Osteocyte (in vitro differentiated cells): ENCODE measurements at regions not wholly inside any gene's neighbourhood (a gene's known extent, or its start where the extent isn't known, plus 50 kb on each side); places are given as distances from the start of the nearest gene placed in this dataset.

Source experiments
- DNase-seq: peaks from one replicate; pipeline ENCODE4 v3.0.0; 2021; ENCODE audit warnings: mixed read lengths; ENCODE audit not compliant: unreplicated experiment; ENCODE audit errors: extremely low spot score
- H3K27ac Mint-ChIP-seq: one replicate; pipeline ENCODE4 v1.8.0; 2021; ENCODE audit warnings: mild to moderate bottlenecking, mixed read lengths; ENCODE audit not compliant: unreplicated experiment
- H3K27me3 Mint-ChIP-seq: one replicate; pipeline ENCODE4 v1.8.0; 2021; ENCODE audit warnings: mixed read lengths; ENCODE audit not compliant: unreplicated experiment
- H3K36me3 Mint-ChIP-seq: one replicate; pipeline ENCODE4 v1.8.0; 2021; ENCODE audit warnings: mixed read lengths; ENCODE audit not compliant: unreplicated experiment
- H3K4me1 Mint-ChIP-seq: one replicate; pipeline ENCODE4 v1.8.0; 2021; ENCODE audit warnings: mixed read lengths; ENCODE audit not compliant: unreplicated experiment
- H3K4me3 Mint-ChIP-seq: one replicate; pipeline ENCODE4 v1.8.0; 2021; ENCODE audit warnings: mild to moderate bottlenecking, moderate library complexity, mixed read lengths; ENCODE audit not compliant: unreplicated experiment
- H3K9me3 Mint-ChIP-seq: one replicate; pipeline ENCODE4 v1.8.0; 2021; ENCODE audit warnings: mixed read lengths; ENCODE audit not compliant: unreplicated experiment
- CTCF ChIP-seq: fragments of 200-600 bp; sonication (generic); IDR thresholded peaks from 2 replicates; pipeline ENCODE4 v1.5.0; 2021; ENCODE audit warnings: antibody characterized with exemption, mild to moderate bottlenecking, moderate library complexity

- no peaks in the 10 kb centered on the region for H3K9me3 Mint-ChIP-seq
- H3K4me1 Mint-ChIP-seq: no peaks in the 10 kb centered on the region
- TF ChIP-seq CTCF: no peak
- DNase-seq: no peak
- no peak overlapping the region for H3K4me3 Mint-ChIP-seq
- H3K27ac Mint-ChIP-seq: no peak overlapping the region
- H3K27me3 Mint-ChIP-seq: no peaks in the 10 kb centered on the region
- H3K36me3 Mint-ChIP-seq: no peaks in the 10 kb centered on the region
Measured at GRCh38 chr16:76665571-76666275, 388.5 kb downstream of the CNTNAP4 start.

- DNase-seq: no peak
- Mint-ChIP-seq H3K9me3 (no peaks in the 10 kb centered on the region), H3K27ac (no peak overlapping the region), H3K4me1 (no peaks in the 10 kb centered on the region), H3K4me3 (no peak overlapping the region), H3K27me3 (no peaks in the 10 kb centered on the region), H3K36me3 (no peaks in the 10 kb centered on the region)
- no peak for TF ChIP-seq CTCF
Measured at GRCh38 chr16:76668207-76668725, 391.1 kb downstream of the CNTNAP4 start.

GRCh38 chr16:76669288-76669687 is 392.1 kb downstream of the CNTNAP4 start:
- Mint-ChIP-seq H3K4me1 (no peaks in the 10 kb centered on the region), H3K4me3 (no peak overlapping the region), H3K27me3 (no peaks in the 10 kb centered on the region), H3K36me3 (no peaks in the 10 kb centered on the region), H3K27ac (no peak overlapping the region), H3K9me3 (no peaks in the 10 kb centered on the region)
- no peak for DNase-seq
- TF ChIP-seq CTCF: no peak

- Mint-ChIP-seq H3K36me3 (no peaks in the 10 kb centered on the region), H3K4me3 (no peak overlapping the region), H3K9me3 (no peaks in the 10 kb centered on the region), H3K27me3 (no peaks in the 10 kb centered on the region), H3K4me1 (no peaks in the 10 kb centered on the region), H3K27ac (no peak overlapping the region)
- no peak for TF ChIP-seq CTCF
- DNase-seq: no peak
Measured at GRCh38 chr16:76670125-76670857, 393.1 kb downstream of the CNTNAP4 start.

GRCh38 chr16:76676356-76676755 is 399.2 kb downstream of the CNTNAP4 start:
- H3K27ac Mint-ChIP-seq: no peak overlapping the region
- no peaks in the 10 kb centered on the region for H3K9me3 Mint-ChIP-seq
- no peak for TF ChIP-seq CTCF
- no peak overlapping the region for H3K4me3 Mint-ChIP-seq
- H3K36me3 Mint-ChIP-seq: no peaks in the 10 kb centered on the region
- no peaks in the 10 kb centered on the region for H3K4me1 Mint-ChIP-seq
- no peaks in the 10 kb centered on the region for H3K27me3 Mint-ChIP-seq
- DNase-seq: no peak
